K562 (cell line): ENCODE measurements at regions not wholly inside any gene's neighbourhood (a gene's known extent, or its start where the extent isn't known, plus 50 kb on each side); places are given as distances from the start of the nearest gene placed in this dataset.

Experiments used
- ATF4 ChIP-seq: fragments of 450-650 bp; formaldehyde crosslinking; IDR thresholded peaks from 2 replicates; pipeline ENCODE4 v1.4.0; 2022; ENCODE audit warnings: mild to moderate bottlenecking, moderate library complexity
- C11orf30 ChIP-seq: fragments of 450-650 bp; IDR thresholded peaks from 2 replicates; pipeline ENCODE4 v1.6.1; 2016; ENCODE audit warnings: low read depth, mild to moderate bottlenecking
- CHCHD3 ChIP-seq: fragments of 250-450 bp; sonication (Bioruptor Pico); IDR thresholded peaks from 2 replicates; pipeline ENCODE4 v2.1.2; 2022; ENCODE audit warnings: mild to moderate bottlenecking
- E2F6 ChIP-seq, 2 experiments: IDR thresholded peaks; 2 replicates each; pipeline ENCODE4 v1.6.1; 2011; ENCODE audit warnings: borderline replicate concordance in 1 of 2, control low read depth in 1 of 2, low read depth in 1 of 2, low read length in 1 of 2, mild to moderate bottlenecking in 1 of 2, mixed read lengths in 1 of 2, moderate library complexity in 1 of 2; ENCODE audit not compliant: insufficient read depth in 1 of 2, insufficient read length in 1 of 2, poor library complexity in 1 of 2, severe bottlenecking in 1 of 2; ENCODE audit errors: extremely low read depth in 1 of 2
- ERF ChIP-seq: fragments of 450-650 bp; formaldehyde crosslinking; IDR thresholded peaks from 2 replicates; pipeline ENCODE4 v1.4.0; 2020; ENCODE audit warnings: mild to moderate bottlenecking, mixed read lengths
- JUNB ChIP-seq: fragments of 450-650 bp; formaldehyde crosslinking; conservative IDR thresholded peaks from 2 replicates; pipeline ENCODE4 v1.4.0; 2020; ENCODE audit warnings: mild to moderate bottlenecking
- PHTF2 ChIP-seq: fragments of 250-450 bp; sonication (Bioruptor Pico); IDR thresholded peaks from 2 replicates; pipeline ENCODE4 v1.5.0; 2021; ENCODE audit warnings: mild to moderate bottlenecking
- PRMT5 ChIP-seq: sonication (generic); formaldehyde crosslinking; IDR thresholded peaks from 2 replicates; pipeline ENCODE4 v1.5.0; 2020; ENCODE audit warnings: missing genetic modification reagents
- PYGO2 ChIP-seq: fragments of 450-650 bp; IDR thresholded peaks from 2 replicates; pipeline ENCODE4 v1.6.1; 2016; ENCODE audit warnings: mild to moderate bottlenecking, missing genetic modification characterization, moderate library complexity, missing compliant biosample characterization
- RFX7 ChIP-seq: fragments of 250-450 bp; sonication (Bioruptor Pico); IDR thresholded peaks from 2 replicates; pipeline ENCODE4 v1.5.1; 2021; ENCODE audit warnings: mild to moderate bottlenecking
- SRSF7 ChIP-seq: fragments of 200-400 bp; formaldehyde crosslinking; optimal IDR thresholded peaks from 2 replicates; pipeline ENCODE3; 2017; ENCODE audit warnings: mild to moderate bottlenecking, low read depth, low read length
- TFAP4 ChIP-seq: sonication (generic); formaldehyde crosslinking; IDR thresholded peaks from 2 replicates; pipeline ENCODE4 v1.8.0; 2022; ENCODE audit warnings: missing genetic modification reagents, mild to moderate bottlenecking, moderate library complexity, borderline replicate concordance
- ZKSCAN8 ChIP-seq: fragments of 200-800 bp; sonication (Bioruptor generic); IDR thresholded peaks from 2 replicates; pipeline ENCODE4 v1.6.1; 2016; ENCODE audit warnings: missing genetic modification characterization, missing compliant biosample characterization
- ZNF263 ChIP-seq: sonication (generic); formaldehyde crosslinking; IDR thresholded peaks from 2 replicates; pipeline ENCODE4 v1.8.0; 2022; ENCODE audit warnings: mild to moderate bottlenecking, missing genetic modification reagents, borderline replicate concordance
- ZNF318 ChIP-seq, 2 experiments: fragments of 450-650 bp; IDR thresholded peaks; 2 replicates each; pipeline ENCODE4 v1.6.1; 2016; ENCODE audit warnings: mild to moderate bottlenecking in 2 of 2, borderline replicate concordance in 1 of 2, low read depth in 1 of 2, moderate library complexity in 1 of 2
- ZNF444 ChIP-seq: fragments of 250-450 bp; sonication (Bioruptor Pico); IDR thresholded peaks from 2 replicates; pipeline ENCODE4 v1.4.0; 2020; ENCODE audit warnings: mild to moderate bottlenecking, moderate library complexity
- ZSCAN32 ChIP-seq: fragments of 450-650 bp; formaldehyde crosslinking; IDR thresholded peaks from 2 replicates; pipeline ENCODE4 v1.4.0; 2020; ENCODE audit warnings: mild to moderate bottlenecking, moderate library complexity

- TF ChIP-seq ZNF318 (IDR thresholded peaks at IDR 0.05; ENCODE audit: borderline replicate concordance in 1 of 2, low read depth in 1 of 2) (no peak), PRMT5 (no peak), ZNF444 (CRISPR knock-in tag) (no peak), RFX7 (CRISPR knock-in tag) (no peak), ATF4 (CRISPR knock-in tag) (no peak), ZNF263 (CRISPR knock-in tag) (no peak), C11orf30 (no peak), ERF (no peak), ZSCAN32 (CRISPR knock-in tag) (no peak), PYGO2 (tag) (no peak), JUNB (CRISPR knock-in tag) (no peak), SRSF7 (no peak), CHCHD3 (no peak), PHTF2 (CRISPR knock-in tag) (no peak), E2F6 (IDR thresholded peaks at IDR 0.05; ENCODE audit: borderline replicate concordance in 1 of 2, extremely low read depth in 1 of 2, insufficient read depth in 1 of 2, insufficient read length in 1 of 2, low read depth in 1 of 2, low read length in 1 of 2, poor library complexity in 1 of 2, severe bottlenecking in 1 of 2) (peak; percentile 55 to 60), ZKSCAN8 (CRISPR knock-in tag) (no peak), TFAP4 (CRISPR knock-in tag) (no peak; the same call in 1 of the 2 replicates)
These were observed 61.3 kb upstream of the EPB41L1 start (continued) for GRCh38 chr20:36093025-36093803.
